ENCODE measurements at regions not wholly inside any gene's neighbourhood (a gene's known extent, or its start where the extent isn't known, plus 50 kb on each side); places are given as distances from the start of the nearest gene placed in this dataset.

DNA sequence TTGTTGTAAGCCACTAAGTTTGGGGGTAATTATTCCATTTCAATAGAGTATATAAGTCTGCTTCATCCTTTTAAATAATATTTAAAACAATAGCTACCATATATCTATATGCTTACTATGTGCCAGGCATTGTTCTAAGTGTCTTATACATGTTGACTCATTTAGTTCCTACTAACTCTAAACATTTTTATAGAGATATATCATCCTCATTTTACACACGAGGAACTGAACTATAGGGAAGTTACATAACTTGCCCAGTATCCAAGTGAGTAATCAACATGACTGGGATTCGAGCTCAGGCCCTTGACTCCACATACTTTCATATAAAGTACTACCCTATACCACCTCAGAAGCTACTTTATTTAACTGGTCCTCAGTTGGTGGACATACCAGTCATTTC lies 175.3 kb upstream of the RAI2 start:
- Histone ChIP-seq H3K9ac (ENCODE audit: low read length) (no peak overlapping the region), H3K27ac (ENCODE audit: low read depth, low read length) (no peak overlapping the region), H3K4me3 (ENCODE audit: insufficient read depth, low read length, poor library complexity, severe bottlenecking) (no peak overlapping the region), H3K4me2 (ENCODE audit: low read depth, low read length, poor library complexity, severe bottlenecking) (no peak overlapping the region), H3K36me3 (ENCODE audit: low read length) (no peaks in the 10 kb centered on the region), H3K9me2 (replicated peaks; ENCODE audit: insufficient read depth, low read length) (no peaks in the 10 kb centered on the region), H3K9me3 (ENCODE audit: insufficient read depth, low read length) (no peaks in the 10 kb centered on the region), H3K27me3 (ENCODE audit: low read length) (no peaks in the 10 kb centered on the region), H2AFZ (ENCODE audit: low read depth, low read length, severe bottlenecking) (no peak overlapping the region), H3K79me2 (ENCODE audit: insufficient read depth, low read length) (no peaks in the 10 kb centered on the region), H4K20me1 (ENCODE audit: low read depth, low read length) (no peaks in the 10 kb centered on the region), H3F3A (ENCODE audit: insufficient read depth) (no peaks in the 10 kb centered on the region)
- no peak for TF ChIP-seq EZH2phosphoT487 (conservative IDR thresholded peaks at IDR 0.05; ENCODE audit: low read length)
- TF ChIP-seq, protein P1, sequence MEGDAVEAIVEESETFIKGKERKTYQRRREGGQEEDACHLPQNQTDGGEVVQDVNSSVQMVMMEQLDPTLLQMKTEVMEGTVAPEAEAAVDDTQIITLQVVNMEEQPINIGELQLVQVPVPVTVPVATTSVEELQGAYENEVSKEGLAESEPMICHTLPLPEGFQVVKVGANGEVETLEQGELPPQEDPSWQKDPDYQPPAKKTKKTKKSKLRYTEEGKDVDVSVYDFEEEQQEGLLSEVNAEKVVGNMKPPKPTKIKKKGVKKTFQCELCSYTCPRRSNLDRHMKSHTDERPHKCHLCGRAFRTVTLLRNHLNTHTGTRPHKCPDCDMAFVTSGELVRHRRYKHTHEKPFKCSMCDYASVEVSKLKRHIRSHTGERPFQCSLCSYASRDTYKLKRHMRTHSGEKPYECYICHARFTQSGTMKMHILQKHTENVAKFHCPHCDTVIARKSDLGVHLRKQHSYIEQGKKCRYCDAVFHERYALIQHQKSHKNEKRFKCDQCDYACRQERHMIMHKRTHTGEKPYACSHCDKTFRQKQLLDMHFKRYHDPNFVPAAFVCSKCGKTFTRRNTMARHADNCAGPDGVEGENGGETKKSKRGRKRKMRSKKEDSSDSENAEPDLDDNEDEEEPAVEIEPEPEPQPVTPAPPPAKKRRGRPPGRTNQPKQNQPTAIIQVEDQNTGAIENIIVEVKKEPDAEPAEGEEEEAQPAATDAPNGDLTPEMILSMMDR (IDR thresholded peaks at IDR 0.05; ENCODE audit: insufficient read depth, low read length, poor library complexity, severe bottlenecking): no peak

DNA sequence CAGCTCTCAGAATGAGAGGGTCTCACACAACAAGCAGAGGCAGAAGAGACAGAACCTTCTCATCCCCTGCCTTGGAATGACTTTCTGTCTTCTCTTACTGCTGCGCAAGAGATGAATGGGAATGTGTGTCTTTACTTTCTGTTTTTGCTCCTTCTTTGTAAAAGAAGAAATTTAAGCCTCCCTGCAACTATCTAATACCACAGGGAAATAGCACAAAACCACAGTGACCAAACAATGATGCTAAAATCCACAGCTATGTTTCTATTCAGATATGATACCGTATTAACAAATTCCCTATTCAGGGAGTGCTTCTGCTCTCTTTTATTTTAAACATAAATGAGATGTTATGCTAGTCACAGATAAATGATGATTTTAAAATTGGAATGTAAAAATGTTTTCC lies 173.8 kb upstream of the RAI2 start:
- Histone ChIP-seq H2AFZ (ENCODE audit: low read depth, low read length, severe bottlenecking) (no peak overlapping the region), H3K4me2 (ENCODE audit: low read depth, low read length, poor library complexity, severe bottlenecking) (no peak overlapping the region), H4K20me1 (ENCODE audit: low read depth, low read length) (no peaks in the 10 kb centered on the region), H3K36me3 (ENCODE audit: low read length) (no peaks in the 10 kb centered on the region), H3K9me3 (ENCODE audit: insufficient read depth, low read length) (no peaks in the 10 kb centered on the region), H3K4me3 (ENCODE audit: insufficient read depth, low read length, poor library complexity, severe bottlenecking) (no peak overlapping the region), H3F3A (ENCODE audit: insufficient read depth) (no peaks in the 10 kb centered on the region), H3K9ac (ENCODE audit: low read length) (no peak overlapping the region), H3K27me3 (ENCODE audit: low read length) (no peaks in the 10 kb centered on the region), H3K27ac (ENCODE audit: low read depth, low read length) (no peak overlapping the region), H3K9me2 (replicated peaks; ENCODE audit: insufficient read depth, low read length) (no peaks in the 10 kb centered on the region), H3K79me2 (ENCODE audit: insufficient read depth, low read length) (no peaks in the 10 kb centered on the region)
- TF ChIP-seq, protein P1 (IDR thresholded peaks at IDR 0.05; ENCODE audit: insufficient read depth, low read length, poor library complexity, severe bottlenecking): no peak
- no peak for TF ChIP-seq EZH2phosphoT487 (conservative IDR thresholded peaks at IDR 0.05; ENCODE audit: low read length)

DNA sequence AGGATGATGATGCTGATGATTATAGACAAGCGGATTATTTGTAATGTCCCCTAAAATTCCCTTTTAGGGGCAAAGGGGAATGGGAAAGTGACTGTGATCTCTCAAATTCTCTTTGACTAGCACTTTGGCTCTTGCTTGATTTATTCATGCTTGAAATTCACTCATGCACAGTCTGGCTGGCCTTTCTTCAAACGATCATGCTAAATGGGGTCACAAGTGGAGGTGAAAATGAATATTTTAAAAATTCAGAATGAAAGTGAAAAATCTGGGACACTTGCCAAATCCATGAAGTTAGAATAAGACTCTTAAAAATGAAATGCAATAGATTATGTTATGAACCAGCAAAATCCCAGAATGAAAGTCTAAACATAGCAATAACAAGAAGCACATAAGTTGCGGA lies 173.4 kb upstream of the RAI2 start:
- Histone ChIP-seq H3K9me2 (replicated peaks; ENCODE audit: insufficient read depth, low read length) (no peaks in the 10 kb centered on the region), H3K36me3 (ENCODE audit: low read length) (no peaks in the 10 kb centered on the region), H3K9ac (ENCODE audit: low read length) (no peak overlapping the region), H3K79me2 (ENCODE audit: insufficient read depth, low read length) (no peaks in the 10 kb centered on the region), H2AFZ (ENCODE audit: low read depth, low read length, severe bottlenecking) (no peak overlapping the region), H3K4me2 (ENCODE audit: low read depth, low read length, poor library complexity, severe bottlenecking) (no peak overlapping the region), H3K4me3 (ENCODE audit: insufficient read depth, low read length, poor library complexity, severe bottlenecking) (no peak overlapping the region), H3K27me3 (ENCODE audit: low read length) (no peaks in the 10 kb centered on the region), H3K9me3 (ENCODE audit: insufficient read depth, low read length) (no peaks in the 10 kb centered on the region), H3F3A (ENCODE audit: insufficient read depth) (no peaks in the 10 kb centered on the region), H3K27ac (ENCODE audit: low read depth, low read length) (no peak overlapping the region), H4K20me1 (ENCODE audit: low read depth, low read length) (no peaks in the 10 kb centered on the region)
- no peak for TF ChIP-seq EZH2phosphoT487 (conservative IDR thresholded peaks at IDR 0.05; ENCODE audit: low read length)
- TF ChIP-seq, protein P1 (IDR thresholded peaks at IDR 0.05; ENCODE audit: insufficient read depth, low read length, poor library complexity, severe bottlenecking): no peak

All from SU-DHL-6 (cell line).